Astrocyte of the spinal cord (primary cell): ENCODE measurements at regions not wholly inside any gene's neighbourhood (a gene's known extent, or its start where the extent isn't known, plus 50 kb on each side); places are given as distances from the start of the nearest gene placed in this dataset.

Experiments used
- DNase-seq: peaks from one replicate; pipeline ENCODE4 v3.0.0; 2011; ENCODE audit warnings: low read depth, low spot score
- H3K4me3 ChIP-seq: 2 replicates; pipeline ENCODE4 v1.5.1; 2011; ENCODE audit warnings: low read depth, mild to moderate bottlenecking, low read length, moderate library complexity
- in situ Hi-C: cut with HindIII; loops from 2 replicates; pipeline ENCODE4 v1.10.0; 2017; ENCODE audit warnings: low sequenced_read_pairs
- TF ChIP-seq, protein P1 (sequence below): IDR thresholded peaks from 2 replicates; pipeline ENCODE4 v1.5.1; 2012; ENCODE audit warnings: low read depth, mild to moderate bottlenecking, low read length, inconsistent platforms

DNA sequence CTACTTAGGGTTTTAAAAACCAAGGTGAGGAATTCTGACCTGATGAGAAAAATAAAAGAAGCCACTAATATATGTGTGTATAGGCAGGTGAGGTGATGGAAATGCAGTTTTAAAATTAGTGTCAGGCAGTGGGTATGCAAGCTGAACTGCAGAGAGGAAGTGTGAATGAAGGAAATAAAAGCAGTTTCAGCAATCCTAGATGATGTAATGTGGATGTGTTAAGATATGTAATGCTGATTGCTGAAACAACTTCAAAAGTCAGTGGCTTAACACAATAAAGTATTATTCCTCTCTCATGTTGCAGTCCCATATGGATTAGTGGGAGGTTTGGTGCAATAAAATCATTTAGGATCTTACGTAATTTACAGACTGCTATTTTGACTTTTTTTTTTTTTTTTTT lies 119.9 kb upstream of the ASCC3 start:
- in situ Hi-C loops = no loop called here
- no peak for DNase-seq
- TF ChIP-seq, protein P1, sequence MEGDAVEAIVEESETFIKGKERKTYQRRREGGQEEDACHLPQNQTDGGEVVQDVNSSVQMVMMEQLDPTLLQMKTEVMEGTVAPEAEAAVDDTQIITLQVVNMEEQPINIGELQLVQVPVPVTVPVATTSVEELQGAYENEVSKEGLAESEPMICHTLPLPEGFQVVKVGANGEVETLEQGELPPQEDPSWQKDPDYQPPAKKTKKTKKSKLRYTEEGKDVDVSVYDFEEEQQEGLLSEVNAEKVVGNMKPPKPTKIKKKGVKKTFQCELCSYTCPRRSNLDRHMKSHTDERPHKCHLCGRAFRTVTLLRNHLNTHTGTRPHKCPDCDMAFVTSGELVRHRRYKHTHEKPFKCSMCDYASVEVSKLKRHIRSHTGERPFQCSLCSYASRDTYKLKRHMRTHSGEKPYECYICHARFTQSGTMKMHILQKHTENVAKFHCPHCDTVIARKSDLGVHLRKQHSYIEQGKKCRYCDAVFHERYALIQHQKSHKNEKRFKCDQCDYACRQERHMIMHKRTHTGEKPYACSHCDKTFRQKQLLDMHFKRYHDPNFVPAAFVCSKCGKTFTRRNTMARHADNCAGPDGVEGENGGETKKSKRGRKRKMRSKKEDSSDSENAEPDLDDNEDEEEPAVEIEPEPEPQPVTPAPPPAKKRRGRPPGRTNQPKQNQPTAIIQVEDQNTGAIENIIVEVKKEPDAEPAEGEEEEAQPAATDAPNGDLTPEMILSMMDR = no peak
- H3K4me3 ChIP-seq = no peak overlapping the region

DNA sequence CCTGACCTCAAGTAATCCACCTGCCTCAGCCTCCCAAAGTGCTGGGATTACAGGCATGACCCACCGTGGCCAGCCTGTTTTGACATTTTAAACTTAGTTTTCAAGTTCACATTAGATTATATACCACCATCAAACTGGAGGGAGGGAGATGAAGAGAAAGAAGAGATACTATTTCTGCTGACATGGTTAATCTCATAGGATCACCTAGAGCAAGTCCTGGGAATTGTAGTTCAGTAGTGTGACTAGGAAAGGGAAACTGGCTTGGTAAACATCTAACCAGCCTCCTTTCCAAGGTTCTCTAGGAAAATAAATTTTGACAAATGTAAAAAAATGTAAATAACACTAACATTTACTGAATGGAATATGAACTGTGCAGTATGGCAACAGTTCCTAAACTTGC lies 120.5 kb upstream of the ASCC3 start:
- in situ Hi-C loops = no loop called here

DNA sequence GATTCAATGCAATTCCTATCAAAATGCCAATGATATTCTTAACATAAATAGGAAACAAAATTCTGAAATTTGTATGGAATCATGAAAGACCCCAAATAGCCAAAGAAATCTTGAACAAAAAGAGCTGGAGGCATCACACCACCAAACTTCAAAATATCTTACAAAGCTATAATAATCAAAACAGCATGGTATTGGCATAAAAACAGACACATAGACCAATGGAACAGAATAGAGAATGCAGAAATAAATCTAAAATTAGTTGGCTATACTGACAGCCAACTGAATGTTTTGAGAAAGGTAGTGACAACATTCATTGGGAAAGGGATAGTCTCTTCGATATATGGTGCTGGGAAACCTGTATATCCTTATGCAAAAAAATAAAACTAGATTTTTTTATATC lies 121.9 kb upstream of the ASCC3 start:
- H3K4me3 ChIP-seq = no peak overlapping the region
- in situ Hi-C loops = no loop called here
- DNase-seq = no peak
- TF ChIP-seq, protein P1 = no peak

More for the DNA sequence above, 120.5 kb upstream of the ASCC3 start:
- DNase-seq = no peak
- TF ChIP-seq, protein P1 = no peak
- H3K4me3 ChIP-seq = no peak overlapping the region

DNA sequence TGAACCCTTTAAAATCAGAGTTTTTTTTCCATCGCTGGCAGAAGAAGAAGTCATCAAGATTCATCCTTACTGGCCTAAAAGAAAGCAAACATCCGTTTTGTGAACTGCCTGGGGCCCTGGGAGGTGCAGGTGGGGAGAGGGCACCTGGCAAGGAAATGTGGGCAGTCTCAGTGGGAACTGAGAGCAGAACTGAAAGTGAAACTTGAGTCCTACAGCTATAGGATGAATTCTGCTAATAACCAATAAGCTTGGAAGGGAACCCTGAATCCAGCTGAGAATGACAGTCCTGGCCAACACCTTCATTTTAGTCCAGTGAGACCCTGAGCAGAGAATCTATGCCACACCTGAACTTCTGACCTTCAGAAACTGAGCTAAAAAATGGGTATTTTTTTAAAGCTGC lies 130.1 kb upstream of the ASCC3 start:
- DNase-seq = no peak
- in situ Hi-C loops = no loop called here

DNA sequence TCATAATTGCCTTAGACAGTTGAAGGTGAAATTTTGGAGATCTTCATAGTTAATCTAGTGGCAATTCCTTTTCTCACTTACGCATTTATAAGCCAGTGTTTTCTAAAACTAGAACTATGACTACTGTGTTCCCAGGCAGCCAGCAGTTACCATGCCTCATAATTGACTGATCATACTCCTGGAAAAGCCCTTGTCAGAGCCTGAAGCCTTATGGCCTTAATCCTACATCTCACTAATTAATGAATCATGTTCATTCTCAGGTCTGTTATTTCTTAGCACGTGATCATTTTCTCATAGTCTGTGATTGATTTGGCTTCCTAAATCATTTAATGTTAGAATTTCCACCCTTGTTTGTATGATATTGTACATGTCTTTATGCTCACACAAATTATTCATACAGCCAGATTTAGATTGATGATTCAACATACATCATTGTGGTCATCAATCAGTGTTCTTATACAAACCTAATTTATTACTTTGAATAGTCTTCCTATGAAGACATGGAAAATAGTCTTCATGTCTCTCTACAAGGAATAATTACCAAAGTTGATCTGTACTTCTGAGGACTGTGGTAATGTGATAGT lies 132.6 kb upstream of the ASCC3 start:
- in situ Hi-C loops = no loop called here
- TF ChIP-seq, protein P1 = no peak
- H3K4me3 ChIP-seq = no peak overlapping the region
- DNase-seq = no peak

More for the DNA sequence above, 130.1 kb upstream of the ASCC3 start:
- H3K4me3 ChIP-seq = no peak overlapping the region
- TF ChIP-seq, protein P1 = no peak

DNA sequence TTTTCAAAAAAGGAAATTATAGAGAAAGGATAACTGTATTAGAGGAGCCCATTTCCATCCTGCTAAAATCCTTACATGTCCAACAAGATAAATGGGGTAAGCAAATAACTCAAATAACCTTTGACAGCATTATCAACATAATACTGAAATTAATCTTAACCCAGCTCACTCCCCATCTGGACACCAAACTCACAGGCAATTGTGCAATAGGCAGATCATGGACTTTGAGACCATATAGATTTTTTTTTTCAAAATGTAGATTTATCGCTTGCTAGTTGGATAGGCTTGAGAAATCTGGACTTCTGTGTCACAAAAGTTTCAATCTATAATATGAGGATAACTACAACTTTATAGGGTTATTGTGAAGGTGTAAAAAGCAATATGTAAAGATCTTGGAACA lies 134.4 kb upstream of the ASCC3 start:
- DNase-seq = no peak
- TF ChIP-seq, protein P1 = no peak
- H3K4me3 ChIP-seq = no peak overlapping the region
- in situ Hi-C loops = no loop called here
